Suprapubic skin (tissue), 4 donors: ENCODE measurements at regions not wholly inside any gene's neighbourhood (a gene's known extent, or its start where the extent isn't known, plus 50 kb on each side); places are given as distances from the start of the nearest gene placed in this dataset.

ENCODE experiments used
- CTCF ChIP-seq, 2 donors: fragments of 200-600 bp in 1 of 2; fragments of 450-650 bp in 1 of 2; sonication (generic) in 1 of 2; IDR thresholded peaks; one replicate each; pipeline ENCODE4 v1.5.1; 2016 to 2019; ENCODE audit warnings: antibody characterized with exemption in 2 of 2, mild to moderate bottlenecking in 1 of 2, moderate library complexity in 1 of 2
- EP300 ChIP-seq: sonication (generic); formaldehyde crosslinking; IDR thresholded peaks from one replicate; pipeline ENCODE4 v1.6.1; 2017; ENCODE audit warnings: antibody characterized with exemption
- POLR2A ChIP-seq, 2 donors: fragments of 450-650 bp; IDR thresholded peaks; one replicate each; pipeline ENCODE4 v1.6.1; 2017; ENCODE audit warnings: antibody characterized with exemption in 2 of 2, mild to moderate bottlenecking in 2 of 2, moderate library complexity in 2 of 2
- POLR2AphosphoS5 ChIP-seq, 3 donors: sonication (generic); formaldehyde crosslinking; IDR thresholded peaks; one replicate each; pipeline ENCODE4 v1.6.1; 2017; ENCODE audit warnings: antibody characterized with exemption in 3 of 3

GRCh38 chr2:187855689-187856088 is 301.5 kb upstream of the TFPI start:
- TF ChIP-seq CTCF (IDR thresholded peaks at IDR 0.05) (no peak), POLR2AphosphoS5 (IDR thresholded peaks at IDR 0.05) (no peak), POLR2A (IDR thresholded peaks at IDR 0.05) (no peak), EP300 (no peak)
